Epithelial cell of proximal tubule (primary cell): ENCODE measurements at regions not wholly inside any gene's neighbourhood (a gene's known extent, or its start where the extent isn't known, plus 50 kb on each side); places are given as distances from the start of the nearest gene placed in this dataset.

Source experiments
- DNase-seq: peaks from one replicate; pipeline ENCODE4 v3.0.0-alpha.2; 2011; ENCODE audit warnings: low read depth
- H3K4me3 ChIP-seq: 2 replicates; pipeline ENCODE4 v1.5.1; 2011; ENCODE audit warnings: low read depth, mild to moderate bottlenecking, low read length
- CTCF ChIP-seq: conservative IDR thresholded peaks from 2 replicates; pipeline ENCODE4 v1.5.1; 2012; ENCODE audit warnings: low read depth, mild to moderate bottlenecking, low read length

DNA sequence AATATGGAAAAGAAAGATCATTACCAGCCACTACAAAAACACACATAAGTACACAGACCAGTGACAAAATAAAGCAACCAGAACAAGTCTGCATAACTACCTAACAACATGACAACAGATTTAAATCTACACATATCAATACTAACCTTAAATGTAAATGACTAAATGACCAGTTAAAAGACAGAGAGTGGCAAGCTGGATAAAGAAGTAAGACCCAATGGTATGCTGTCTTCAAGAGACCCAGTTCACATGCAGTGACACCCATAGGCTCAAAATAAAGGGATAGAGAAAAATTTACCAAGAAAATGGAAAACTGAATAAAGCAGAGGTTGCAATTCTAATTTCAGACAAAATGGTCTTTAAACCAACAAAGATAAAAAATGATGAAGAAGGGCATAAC lies 938.1 kb downstream of the EFNA5 start:
- TF ChIP-seq CTCF: no peak
- no peak overlapping the region for H3K4me3 ChIP-seq
- no peak for DNase-seq

DNA sequence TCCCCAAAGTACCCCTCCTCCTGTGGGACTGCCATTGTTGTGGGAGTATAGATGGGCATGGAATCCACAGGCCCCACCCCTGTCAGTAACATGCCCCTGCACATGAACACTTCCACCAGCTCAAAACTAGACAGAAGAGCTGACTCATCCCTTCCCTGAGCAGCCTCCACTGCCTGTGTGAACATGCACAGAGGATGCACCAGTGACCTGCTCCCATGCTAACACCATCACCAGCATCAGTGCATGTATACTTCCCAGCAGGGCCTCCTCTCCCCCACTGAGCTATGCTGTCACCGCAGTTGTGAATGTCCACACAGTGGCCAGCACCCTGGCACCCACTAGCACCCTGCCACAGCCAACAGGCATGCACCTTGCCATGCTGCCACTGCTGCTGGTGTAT lies 939.8 kb downstream of the EFNA5 start:
- DNase-seq: no peak
- TF ChIP-seq CTCF: no peak
- H3K4me3 ChIP-seq: no peak overlapping the region

- no peak for TF ChIP-seq CTCF
- no peak for DNase-seq
- H3K4me3 ChIP-seq: no peak overlapping the region
Measured at GRCh38 chr5:106730506-106730905, 940.2 kb downstream of the EFNA5 start.

DNA sequence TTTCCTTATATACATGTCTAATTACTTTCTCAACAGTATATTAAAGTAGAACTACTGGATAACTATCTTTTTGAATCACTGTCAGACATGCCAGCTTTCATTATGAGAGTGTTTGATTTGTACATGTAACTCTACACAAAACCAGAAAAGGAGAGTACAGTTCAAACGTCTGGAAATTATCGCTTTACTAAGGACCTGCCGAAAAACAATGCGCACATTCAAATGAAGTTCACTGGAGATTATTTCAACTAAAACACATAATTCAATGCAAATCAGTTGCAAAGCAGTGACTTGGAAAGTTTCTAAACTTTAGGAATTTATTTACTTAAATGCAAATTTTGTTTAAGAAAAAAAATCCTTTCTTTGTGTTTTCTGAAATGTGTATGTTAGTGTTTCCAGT lies 942.5 kb downstream of the EFNA5 start:
- no peak for TF ChIP-seq CTCF
- no peak overlapping the region for H3K4me3 ChIP-seq
- DNase-seq: no peak

DNA sequence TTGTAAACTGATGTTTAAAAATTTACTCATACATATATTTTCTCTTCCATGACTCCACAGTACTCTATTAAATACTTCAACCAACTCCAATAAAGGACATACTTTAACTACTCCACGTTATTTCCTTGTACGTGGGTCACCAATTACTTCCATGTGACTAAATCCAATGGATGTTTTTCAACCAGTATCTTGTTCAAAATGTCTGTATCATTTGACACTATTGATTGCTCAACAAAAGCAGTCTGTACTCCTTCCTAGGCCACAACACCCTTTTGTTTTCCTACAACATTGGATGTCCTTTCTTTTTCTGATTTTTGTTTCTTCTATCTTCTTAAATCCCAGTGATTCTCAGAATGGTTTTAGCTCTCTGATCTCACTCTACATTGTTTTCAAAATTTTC lies 943.7 kb downstream of the EFNA5 start:
- TF ChIP-seq CTCF: no peak
- DNase-seq: no peak

GRCh38 chr5:106720367-106720766 lies 950.4 kb downstream of the EFNA5 start:
- TF ChIP-seq CTCF: no peak
- DNase-seq: no peak
- H3K4me3 ChIP-seq: no peak overlapping the region

More for the DNA sequence above, 943.7 kb downstream of the EFNA5 start:
- H3K4me3 ChIP-seq: no peak overlapping the region

GRCh38 chr5:106699796-106700195 lies 970.9 kb downstream of the EFNA5 start:
- H3K4me3 ChIP-seq: no peak overlapping the region
- no peak for TF ChIP-seq CTCF
- DNase-seq: no peak
